NOMO-1 (cell line): ENCODE measurements at regions not wholly inside any gene's neighbourhood (a gene's known extent, or its start where the extent isn't known, plus 50 kb on each side); places are given as distances from the start of the nearest gene placed in this dataset.
"Not testable (repeated sequence)": the region's sequence is repeated elsewhere in the genome, so short reads cannot be mapped to it uniquely, and the experiment has no call there.

Experiments
- DNase-seq, 2 experiments: peaks; one replicate each; lab custom pipeline; 2025; ENCODE audit not compliant: unreplicated experiment in 2 of 2; lab: John Stamatoyannopoulos, UW

- DNase-seq: no peak
Measured at GRCh38 chr7:33776788-33777187, 128.6 kb upstream of the BMPER start.

DNA sequence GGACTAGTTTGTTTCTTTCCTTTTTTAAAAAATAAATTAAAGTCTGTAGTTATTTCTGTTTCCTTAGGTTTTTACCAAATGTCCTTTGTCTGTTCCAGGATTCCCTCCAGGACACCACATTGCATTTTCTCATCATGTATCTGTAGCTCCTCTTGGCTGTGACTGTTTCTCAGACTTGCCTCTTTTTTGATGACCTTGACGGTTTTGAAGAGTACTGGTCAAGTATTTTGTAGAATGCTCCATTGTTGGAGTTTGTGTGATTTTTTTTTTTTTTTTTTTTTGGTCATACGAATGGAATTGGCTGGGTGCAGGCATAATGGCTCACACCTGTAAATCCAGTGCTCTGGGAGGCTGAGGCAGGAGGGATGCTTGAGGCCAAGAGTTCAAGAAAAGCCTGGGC, 127.1 kb upstream of the BMPER start:
- no peak for DNase-seq

- DNase-seq: no peak
Measured at GRCh38 chr7:33779216-33779615, 126.1 kb upstream of the BMPER start.

DNA sequence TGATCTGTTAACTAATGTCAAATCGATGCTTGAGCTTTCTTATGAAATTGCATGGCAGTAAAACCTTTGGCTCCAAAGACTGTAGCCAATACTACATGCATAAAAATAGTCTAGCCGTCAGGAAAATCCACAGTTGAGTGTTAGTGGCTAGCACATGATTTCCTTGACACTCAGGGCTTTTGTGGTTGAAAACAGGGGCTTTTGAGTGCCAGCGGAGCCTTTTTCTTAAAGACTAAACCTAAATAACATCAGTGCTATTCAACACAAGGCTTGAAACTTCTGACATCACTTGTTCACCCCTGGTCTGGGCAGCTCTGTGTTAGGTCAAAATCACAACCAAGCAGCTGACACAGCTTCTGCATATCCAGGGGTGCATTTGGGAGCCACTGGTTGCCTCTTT, 124.2 kb upstream of the BMPER start:
- no peak for DNase-seq

DNA sequence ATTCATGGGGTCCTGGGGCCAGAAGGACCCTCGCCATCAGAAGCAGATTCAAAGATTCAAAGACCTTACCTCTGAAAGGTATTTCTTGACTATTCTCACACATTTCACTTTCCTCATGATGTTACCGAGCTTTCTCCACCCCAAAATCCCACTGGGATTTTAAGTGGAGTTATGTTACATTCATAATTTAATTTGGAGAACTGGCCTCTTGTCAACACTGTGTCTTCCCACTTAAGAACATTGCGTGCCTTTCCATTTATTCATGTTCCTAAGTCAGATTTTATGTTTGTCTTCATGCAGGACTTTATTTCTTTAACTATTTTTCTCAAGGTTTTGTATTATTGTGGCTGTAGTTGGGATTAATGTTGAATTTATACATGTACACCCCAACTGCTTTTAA, 123.5 kb upstream of the BMPER start:
- DNase-seq: no peak

DNA sequence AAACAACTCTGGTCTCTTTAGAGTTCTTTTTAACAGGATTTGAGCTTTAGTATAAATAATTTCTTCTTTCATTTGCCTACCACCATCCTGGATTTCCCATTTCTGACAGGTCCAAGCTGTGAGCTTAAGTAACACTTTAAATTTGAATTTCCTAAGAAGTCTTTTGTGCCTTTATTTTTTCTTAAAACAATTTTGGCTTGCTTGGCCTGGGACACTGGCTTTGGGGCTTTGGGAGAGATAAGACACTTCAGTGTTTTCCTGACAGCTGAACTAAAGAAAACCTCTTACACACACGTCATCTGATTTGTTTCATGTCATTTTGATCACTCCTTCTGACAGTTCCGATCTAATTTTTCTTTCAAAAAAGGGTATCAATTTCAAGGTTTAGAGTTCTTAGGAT, 121.3 kb upstream of the BMPER start:
- DNase-seq: no peak

DNA sequence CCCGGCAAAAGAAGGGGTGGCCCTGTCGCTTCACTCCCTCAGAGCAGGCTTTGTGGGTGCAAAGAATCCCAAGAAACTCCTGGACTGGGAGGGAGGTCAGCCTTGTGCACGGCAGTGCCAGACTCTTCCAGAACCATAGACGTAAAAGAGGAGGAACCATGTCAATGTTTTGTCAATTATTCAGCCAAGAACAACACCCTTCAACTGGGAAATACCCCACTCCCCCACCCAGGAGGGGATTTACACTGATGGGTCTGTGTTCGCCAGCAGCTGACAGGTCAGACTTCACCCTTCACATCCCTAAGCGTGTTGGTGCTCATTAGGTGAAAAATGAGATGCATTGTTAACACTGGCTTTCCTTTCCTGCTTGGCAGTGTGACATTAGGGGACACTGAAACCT, 116.8 kb upstream of the BMPER start:
- DNase-seq: no peak

DNA sequence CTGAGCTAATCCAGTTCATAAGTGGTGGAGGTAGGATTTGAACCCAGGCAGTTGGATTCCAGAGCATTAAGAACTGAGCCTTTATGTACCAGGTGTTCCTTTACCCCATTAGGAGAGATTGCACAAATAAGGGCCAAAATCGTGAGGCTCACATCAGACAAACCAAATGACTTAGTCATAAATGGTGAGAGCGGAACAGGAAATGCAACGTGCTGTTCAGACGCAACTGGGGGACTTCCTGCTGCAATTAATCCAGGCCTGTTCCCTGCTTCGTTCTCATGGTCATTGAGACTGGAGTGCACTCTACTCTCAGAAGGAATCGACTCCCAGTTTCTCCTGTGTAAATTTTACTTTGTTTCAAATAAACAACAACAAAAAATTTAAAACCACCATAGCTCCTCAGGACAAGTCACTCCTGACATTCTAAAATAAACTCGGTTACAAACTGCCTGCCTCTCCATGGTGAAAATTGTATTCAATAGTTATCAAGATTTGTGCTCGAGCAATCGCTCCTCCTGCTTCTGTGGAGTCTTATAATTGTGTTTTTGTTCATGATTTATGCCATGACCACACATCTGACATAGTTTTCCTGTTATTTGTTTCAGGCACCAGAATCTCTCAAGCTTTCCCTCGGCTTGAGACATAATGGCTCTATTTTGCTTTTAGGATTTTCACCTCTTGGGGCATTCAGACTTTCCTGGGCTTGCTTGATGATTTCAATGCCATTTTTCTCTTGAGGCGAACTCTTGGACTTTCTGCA, 115.3 kb upstream of the BMPER start:
- DNase-seq: no peak

DNA sequence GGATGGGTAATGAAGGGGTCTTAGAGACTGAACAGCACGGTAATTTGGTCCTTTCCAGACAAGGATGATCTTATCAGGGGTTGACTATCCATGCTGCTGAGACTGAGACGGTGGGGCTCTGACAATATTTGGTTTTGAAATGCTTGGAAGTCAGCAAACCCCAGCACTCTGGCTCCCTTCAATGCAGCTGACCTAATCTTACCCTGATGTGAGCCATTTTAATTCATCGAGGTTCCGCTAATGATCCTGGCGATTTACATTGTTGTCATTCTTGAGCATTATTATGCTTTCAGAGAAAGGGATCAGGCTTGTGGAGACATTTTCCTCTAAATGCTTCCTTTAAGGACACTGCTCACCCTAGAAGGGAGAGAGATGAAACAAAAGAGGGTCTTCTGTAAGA, 114.6 kb upstream of the BMPER start:
- DNase-seq: no peak

DNA sequence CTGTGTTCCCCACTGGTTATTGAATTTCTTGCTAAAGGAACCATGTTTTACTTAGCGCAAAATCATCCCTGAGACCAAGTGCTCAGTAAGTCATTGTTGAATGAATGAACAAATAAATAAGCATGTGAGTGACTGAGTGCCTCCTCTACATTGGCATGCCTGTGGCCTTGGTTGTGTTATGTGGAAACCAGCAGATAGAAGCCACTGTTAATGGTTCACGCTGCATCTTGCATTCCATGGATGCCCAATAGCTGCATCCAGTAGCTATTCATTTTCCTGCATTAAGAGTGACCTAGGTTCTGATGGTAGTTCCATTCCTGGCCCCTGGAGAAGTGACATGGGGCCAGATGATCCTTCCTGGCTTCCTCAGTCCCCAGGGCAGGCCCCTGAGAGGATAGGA, 113.3 kb upstream of the BMPER start:
- DNase-seq: no peak

- DNase-seq: no peak
Measured at GRCh38 chr7:33792547-33793105, 112.7 kb upstream of the BMPER start.

- DNase-seq: no peak
Measured at GRCh38 chr7:33793616-33794015, 111.7 kb upstream of the BMPER start.

- no peak for DNase-seq
Measured at GRCh38 chr7:33794419-33794818, 110.9 kb upstream of the BMPER start.

DNA sequence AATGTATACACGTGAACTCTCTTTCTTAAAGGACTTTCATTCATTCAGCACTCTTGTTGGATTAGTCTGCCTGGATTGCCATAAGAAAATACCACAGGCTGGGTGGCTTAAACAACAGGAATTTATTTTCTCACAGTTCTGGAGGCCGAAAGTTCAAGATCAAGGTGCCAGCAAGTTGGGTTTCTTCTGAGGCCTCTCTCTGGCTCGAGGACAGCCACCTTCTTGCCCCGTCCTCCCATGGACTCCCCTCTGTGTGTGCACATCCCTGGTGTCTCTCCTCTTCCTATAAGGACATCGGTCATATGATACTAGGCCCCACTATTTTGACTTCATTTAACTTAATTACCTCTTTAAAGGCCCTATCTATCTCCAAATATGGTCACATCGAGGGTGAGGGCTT, 110.4 kb upstream of the BMPER start:
- DNase-seq: no peak

- DNase-seq: no peak
Measured at GRCh38 chr7:33796538-33796937, 108.8 kb upstream of the BMPER start.

DNA sequence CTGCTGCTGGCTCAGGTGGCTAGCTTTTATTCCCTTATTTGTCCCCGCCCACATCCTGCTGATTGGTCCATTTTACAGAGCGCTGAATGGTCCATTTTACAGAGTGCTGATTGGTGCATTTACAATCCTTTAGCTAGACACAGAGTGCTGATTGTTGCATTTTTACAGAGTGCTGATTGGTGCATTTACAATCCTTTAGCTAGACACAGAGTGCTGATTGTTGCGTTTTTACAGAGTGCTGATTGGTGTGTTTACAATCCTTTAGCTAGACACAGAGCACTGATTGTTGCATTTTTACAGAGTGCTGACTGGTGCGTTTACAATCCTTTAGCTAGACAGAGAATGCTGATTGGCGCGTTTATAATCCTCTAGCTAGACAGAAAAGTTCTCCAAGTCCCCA, 107.8 kb upstream of the BMPER start:
- DNase-seq: not testable (repeated sequence)

- no peak for DNase-seq
Measured at GRCh38 chr7:33798686-33799325, 106.5 kb upstream of the BMPER start.

DNA sequence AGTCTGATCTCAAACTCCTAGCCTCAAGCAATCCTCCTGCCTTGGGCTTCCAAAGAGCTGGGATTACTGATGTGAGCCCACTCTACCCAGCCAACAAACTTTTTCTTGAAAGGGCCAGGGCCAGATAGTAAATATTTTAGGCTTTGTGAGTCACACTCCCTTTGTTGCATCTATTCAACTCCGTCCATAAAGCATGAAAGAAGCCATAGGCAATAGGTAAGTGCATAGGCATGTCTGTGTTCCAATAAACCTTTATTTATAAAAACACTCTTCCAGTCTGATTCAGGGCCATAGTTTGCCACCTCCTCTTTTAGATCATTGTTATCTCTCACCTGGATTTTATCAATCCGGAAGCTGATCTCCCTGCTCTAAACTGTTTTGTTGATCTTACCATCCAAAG, 105.6 kb upstream of the BMPER start:
- no peak for DNase-seq

DNA sequence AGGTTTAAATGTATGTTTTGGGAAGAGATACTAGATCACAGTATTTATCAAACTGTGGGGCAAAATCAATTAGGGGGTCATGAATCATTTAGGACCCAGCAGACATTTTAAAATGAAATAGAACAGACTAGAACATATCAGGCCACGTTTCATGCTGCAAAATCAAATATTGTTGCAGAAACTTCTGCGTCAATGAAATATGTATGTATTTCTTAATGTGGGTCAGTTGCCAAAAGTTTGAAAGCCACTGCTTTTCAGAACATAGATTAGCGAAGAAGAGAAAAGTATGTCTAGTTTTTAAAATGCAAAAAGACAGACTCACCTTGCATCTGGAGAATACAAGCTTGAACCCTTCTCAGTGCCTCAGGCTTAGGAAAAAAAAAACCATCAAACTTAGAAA, 102.7 kb upstream of the BMPER start:
- no peak for DNase-seq

- no peak for DNase-seq
Measured at GRCh38 chr7:33804140-33804660, 101.1 kb upstream of the BMPER start.

DNA sequence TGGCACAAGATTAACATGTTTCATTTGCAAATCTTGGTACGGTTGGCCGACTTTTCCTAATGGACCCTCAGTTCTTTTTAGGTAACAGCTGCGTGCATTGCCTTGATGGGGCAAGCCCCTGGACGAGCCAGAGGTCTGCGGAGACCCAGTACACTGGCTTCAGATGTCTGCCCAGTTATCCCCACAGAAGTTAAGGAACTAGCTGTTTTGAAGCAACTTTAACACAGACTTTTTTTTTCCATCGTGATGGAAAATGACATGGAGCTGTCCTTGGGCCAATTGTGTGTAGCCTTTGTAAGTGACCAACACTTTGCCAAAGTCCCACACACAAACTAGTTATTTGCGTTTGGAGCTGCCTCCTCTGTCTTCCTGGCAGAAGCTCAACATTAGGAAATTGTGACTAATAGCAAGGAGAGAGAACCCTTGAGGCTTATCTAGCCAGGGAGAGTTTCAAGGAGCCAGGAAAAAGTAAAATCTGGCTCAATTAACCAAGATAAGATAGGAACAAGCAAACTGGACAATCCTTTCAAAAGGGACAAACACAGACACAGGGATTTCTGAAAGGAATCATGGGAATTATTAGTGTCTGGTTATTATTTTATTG, 99.6 kb upstream of the BMPER start:
- DNase-seq: no peak
